Mesenchymal stem cell (in vitro differentiated cells and primary cell): ENCODE measurements at regions not wholly inside any gene's neighbourhood (a gene's known extent, or its start where the extent isn't known, plus 50 kb on each side); places are given as distances from the start of the nearest gene placed in this dataset.

Experiments used
- DNase-seq: peaks from one replicate; pipeline ENCODE4 v3.0.0-alpha.2; 2013
- H2AFZ ChIP-seq: one replicate; pipeline ENCODE4 v1.6.1; 2013; ENCODE audit warnings: low read depth, mild to moderate bottlenecking, control low read depth, inconsistent platforms, low read length, moderate library complexity
- H2AK5ac ChIP-seq: 2 replicates; pipeline ENCODE4 v1.6.1; 2013; ENCODE audit warnings: low read length, moderate library complexity, mild to moderate bottlenecking, inconsistent platforms; ENCODE audit not compliant: severe bottlenecking
- H2BK120ac ChIP-seq: one replicate; pipeline ENCODE4 v1.6.1; 2013; ENCODE audit warnings: low read depth, mild to moderate bottlenecking, inconsistent platforms, low read length, moderate library complexity
- H2BK12ac ChIP-seq, 2 experiments: one replicate each; pipeline ENCODE4 v1.6.1; 2013; ENCODE audit warnings: inconsistent platforms in 2 of 2, low read length in 2 of 2, mild to moderate bottlenecking in 2 of 2, moderate library complexity in 2 of 2, control low read depth in 1 of 2
- H2BK15ac ChIP-seq: one replicate; pipeline ENCODE4 v1.6.1; 2013; ENCODE audit warnings: mild to moderate bottlenecking, low read depth, inconsistent platforms; ENCODE audit not compliant: poor library complexity, severe bottlenecking
- H2BK5ac ChIP-seq: 2 replicates; pipeline ENCODE4 v1.6.1; 2013; ENCODE audit warnings: low read depth, mild to moderate bottlenecking, low read length, control low read depth, inconsistent platforms; ENCODE audit not compliant: poor library complexity, severe bottlenecking
- H3K14ac ChIP-seq, 2 experiments: one replicate each; pipeline ENCODE4 v1.6.1; 2013; ENCODE audit warnings: inconsistent platforms in 2 of 2, low read length in 2 of 2, control low read depth in 1 of 2, mild to moderate bottlenecking in 1 of 2, moderate library complexity in 1 of 2
- H3K18ac ChIP-seq, 2 experiments: one replicate each; pipeline ENCODE4 v1.6.1; 2013; ENCODE audit warnings: inconsistent platforms in 2 of 2, low read length in 2 of 2, control low read depth in 1 of 2, low read depth in 1 of 2, mild to moderate bottlenecking in 1 of 2
- H3K23ac ChIP-seq, 2 experiments: one replicate each; pipeline ENCODE4 v1.6.1; 2013; ENCODE audit warnings: inconsistent platforms in 2 of 2, low read length in 2 of 2, mild to moderate bottlenecking in 2 of 2, moderate library complexity in 2 of 2, control low read depth in 1 of 2
- H3K27ac ChIP-seq: 2 replicates; pipeline ENCODE4 v1.5.1; 2013; ENCODE audit warnings: mild to moderate bottlenecking, moderate library complexity, low read length, control low read depth, inconsistent platforms; ENCODE audit not compliant: poor library complexity, severe bottlenecking
- H3K27me3 ChIP-seq, 2 experiments: 2 replicates each; pipeline versions ENCODE4 v1.6.1 to v1.7.0; 2013; ENCODE audit warnings: low read length in 2 of 2, mild to moderate bottlenecking in 2 of 2, moderate library complexity in 2 of 2, control low read depth in 1 of 2, inconsistent platforms in 1 of 2; ENCODE audit not compliant: control insufficient read depth in 1 of 2, insufficient read depth in 1 of 2
- H3K36me3 ChIP-seq, 2 experiments: 2 replicates each; pipeline versions ENCODE4 v1.6.1 to v1.7.0; 2013; ENCODE audit warnings: low read length in 2 of 2, control low read depth in 1 of 2, inconsistent platforms in 1 of 2, low read depth in 1 of 2, mild to moderate bottlenecking in 1 of 2; ENCODE audit not compliant: insufficient read depth in 2 of 2, control insufficient read depth in 1 of 2
- H3K4ac ChIP-seq, 2 experiments: one replicate each; pipeline ENCODE4 v1.6.1; 2013; ENCODE audit warnings: inconsistent platforms in 2 of 2, low read length in 2 of 2, mild to moderate bottlenecking in 2 of 2, moderate library complexity in 2 of 2, control low read depth in 1 of 2, low read depth in 1 of 2
- H3K4me1 ChIP-seq: 2 replicates; pipeline ENCODE4 v1.6.1; 2013; ENCODE audit warnings: low read depth, low read length, control low read depth; ENCODE audit not compliant: control insufficient read depth, insufficient read depth
- H3K4me2 ChIP-seq: 2 replicates; pipeline ENCODE4 v1.6.1; 2013; ENCODE audit warnings: low read length, mild to moderate bottlenecking, inconsistent platforms; ENCODE audit not compliant: poor library complexity, severe bottlenecking
- H3K4me3 ChIP-seq, 2 experiments: 2 replicates each; pipeline versions ENCODE4 v1.5.1 to v1.7.0; 2013; ENCODE audit warnings: low read length in 2 of 2, mild to moderate bottlenecking in 2 of 2, control low read depth in 1 of 2, low read depth in 1 of 2; ENCODE audit not compliant: insufficient read depth in 1 of 2
- H3K79me1 ChIP-seq: replicated peaks from 2 replicates; pipeline ENCODE4 v1.6.1; 2013; ENCODE audit warnings: mild to moderate bottlenecking, control low read depth, low read length, inconsistent platforms; ENCODE audit not compliant: poor library complexity, severe bottlenecking
- H3K9ac ChIP-seq: 2 replicates; pipeline ENCODE4 v1.7.0; 2013; ENCODE audit warnings: mild to moderate bottlenecking, low read length, moderate library complexity
- H3K9me3 ChIP-seq: 2 replicates; pipeline ENCODE4 v1.7.0; 2013; ENCODE audit warnings: mild to moderate bottlenecking, low read length; ENCODE audit not compliant: control insufficient read depth
- H4K8ac ChIP-seq: one replicate; pipeline ENCODE4 v1.6.1; 2013; ENCODE audit warnings: inconsistent platforms, mild to moderate bottlenecking, low read length, moderate library complexity
- H4K91ac ChIP-seq: one replicate; pipeline ENCODE4 v1.6.1; 2013; ENCODE audit warnings: mild to moderate bottlenecking, low read length, inconsistent platforms
- WGBS: methylation state at CpG from one replicate; pipeline ENCODE4 v1.1.7; 2013; ENCODE audit warnings: mixed read lengths; 5-methylcytosine and 5-hydroxymethylcytosine counted together

DNA sequence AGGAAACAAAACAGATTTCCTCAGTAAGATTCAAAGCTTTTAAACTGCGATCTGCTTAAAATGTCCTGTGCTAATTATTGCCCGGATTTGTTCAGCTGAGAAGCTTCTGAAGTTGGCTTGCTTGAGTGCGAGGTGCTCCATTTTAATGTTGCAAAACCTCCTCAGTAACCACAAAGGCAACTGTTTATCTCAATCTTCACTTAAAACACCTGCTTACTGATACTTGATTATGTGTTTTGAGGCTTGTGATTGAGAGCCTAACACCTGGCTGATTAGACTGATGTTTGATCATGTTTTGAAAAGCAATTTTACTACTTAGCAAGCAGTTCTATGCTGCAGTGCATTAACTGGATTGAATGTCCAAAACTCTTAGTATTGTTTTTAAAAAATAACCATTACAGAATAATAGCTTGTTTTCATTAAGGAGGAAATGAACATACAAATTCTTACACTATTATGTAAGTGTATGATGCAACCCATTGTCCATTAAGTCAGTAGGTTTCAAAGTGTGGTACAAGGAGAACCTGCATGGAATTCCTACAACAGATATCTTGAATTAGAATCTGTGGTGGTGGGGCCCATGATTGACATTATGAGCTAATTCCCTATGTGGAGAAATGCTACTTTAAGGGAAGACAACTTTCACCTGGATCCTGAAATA, 96.9 kb upstream of the FAM180A start:
- H2AFZ ChIP-seq = no peak overlapping the region
- H3K4me3 ChIP-seq = no peak overlapping the region
- no peak overlapping the region for H4K8ac ChIP-seq
- no peak overlapping the region for H2BK120ac ChIP-seq
- H3K4ac ChIP-seq = no peak overlapping the region
- no peaks in the 10 kb centered on the region for H3K27me3 ChIP-seq
- H3K4me1 ChIP-seq = no peaks in the 10 kb centered on the region
- no peak overlapping the region for H2BK5ac ChIP-seq
- no peak overlapping the region for H3K4me2 ChIP-seq
- H2BK15ac ChIP-seq = no peak overlapping the region
- no peak overlapping the region for H2BK12ac ChIP-seq
- no peaks in the 10 kb centered on the region for H3K79me1 ChIP-seq
- DNase-seq = no peak
- H3K36me3 ChIP-seq = no peaks in the 10 kb centered on the region
- H3K18ac ChIP-seq = no peak overlapping the region
- no peak overlapping the region for H3K9ac ChIP-seq
- no peak overlapping the region for H2AK5ac ChIP-seq
- no peak overlapping the region for H3K23ac ChIP-seq
- 95% methylated on average over 2 of the region's 3 CpGs for WGBS
- no peaks in the 10 kb centered on the region for H3K9me3 ChIP-seq
- H4K91ac ChIP-seq = no peak overlapping the region
- H3K14ac ChIP-seq = no peak overlapping the region
- H3K27ac ChIP-seq = no peak overlapping the region

DNA sequence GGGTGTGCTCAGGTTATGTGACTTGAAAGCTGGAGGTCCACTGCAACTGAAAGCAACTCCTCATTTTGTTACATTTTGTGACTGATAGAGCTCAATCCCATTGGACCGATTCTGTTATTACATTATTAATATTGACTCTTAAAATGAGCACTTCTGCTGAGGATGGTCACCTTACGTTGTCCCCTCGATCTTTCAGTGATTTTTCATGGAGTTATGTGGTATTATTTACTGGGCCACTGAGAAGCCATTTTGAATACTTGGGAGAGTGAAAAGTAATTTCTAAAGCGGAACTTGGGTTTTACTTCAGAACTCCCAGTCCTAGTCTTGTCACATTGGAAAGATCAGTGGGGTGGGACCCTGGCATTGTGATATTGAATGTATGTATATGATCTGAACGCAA, 96.3 kb upstream of the FAM180A start:
- no peak overlapping the region for H3K4me2 ChIP-seq
- WGBS = 83% methylated on average over 4 of the region's 5 CpGs
- H2BK5ac ChIP-seq = no peak overlapping the region

DNA sequence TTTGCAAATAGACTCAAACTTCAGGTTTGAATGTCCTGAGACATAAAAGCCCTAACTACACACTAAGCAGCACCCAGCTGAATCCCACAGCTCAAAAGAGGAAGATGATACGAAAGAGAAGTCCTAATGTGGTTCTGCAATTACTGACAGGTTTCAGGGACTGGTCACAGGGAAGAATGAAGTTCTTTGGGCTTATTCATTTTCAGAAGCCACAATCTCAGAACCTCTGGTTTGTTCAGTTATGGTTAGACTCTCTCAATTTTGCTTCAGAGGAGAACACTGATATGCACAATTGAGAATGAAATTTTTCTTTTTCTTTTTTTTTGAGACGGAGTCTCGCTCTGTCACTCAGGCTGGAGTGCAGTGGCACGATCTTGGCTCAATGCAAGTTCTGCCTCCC, 94.6 kb upstream of the FAM180A start:
- H2BK120ac ChIP-seq = no peak overlapping the region
- 96% methylated on average over 4 of the region's 4 CpGs for WGBS

More for the DNA sequence above, 96.3 kb upstream of the FAM180A start:
- H2BK15ac ChIP-seq = no peak overlapping the region
- no peak overlapping the region for H4K8ac ChIP-seq
- no peak overlapping the region for H3K4ac ChIP-seq
- no peak overlapping the region for H3K4me3 ChIP-seq
- no peak overlapping the region for H3K18ac ChIP-seq
- no peak overlapping the region for H3K14ac ChIP-seq
- no peak overlapping the region for H3K27ac ChIP-seq
- H3K9me3 ChIP-seq = no peaks in the 10 kb centered on the region
- no peaks in the 10 kb centered on the region for H3K79me1 ChIP-seq
- DNase-seq = no peak
- no peak overlapping the region for H2AFZ ChIP-seq
- H2BK12ac ChIP-seq = no peak overlapping the region
- H3K36me3 ChIP-seq = no peaks in the 10 kb centered on the region
- no peaks in the 10 kb centered on the region for H3K4me1 ChIP-seq
- H4K91ac ChIP-seq = no peak overlapping the region
- H2BK120ac ChIP-seq = no peak overlapping the region
- no peak overlapping the region for H3K23ac ChIP-seq
- H3K27me3 ChIP-seq = no peaks in the 10 kb centered on the region
- no peak overlapping the region for H2AK5ac ChIP-seq
- H3K9ac ChIP-seq = no peak overlapping the region

DNA sequence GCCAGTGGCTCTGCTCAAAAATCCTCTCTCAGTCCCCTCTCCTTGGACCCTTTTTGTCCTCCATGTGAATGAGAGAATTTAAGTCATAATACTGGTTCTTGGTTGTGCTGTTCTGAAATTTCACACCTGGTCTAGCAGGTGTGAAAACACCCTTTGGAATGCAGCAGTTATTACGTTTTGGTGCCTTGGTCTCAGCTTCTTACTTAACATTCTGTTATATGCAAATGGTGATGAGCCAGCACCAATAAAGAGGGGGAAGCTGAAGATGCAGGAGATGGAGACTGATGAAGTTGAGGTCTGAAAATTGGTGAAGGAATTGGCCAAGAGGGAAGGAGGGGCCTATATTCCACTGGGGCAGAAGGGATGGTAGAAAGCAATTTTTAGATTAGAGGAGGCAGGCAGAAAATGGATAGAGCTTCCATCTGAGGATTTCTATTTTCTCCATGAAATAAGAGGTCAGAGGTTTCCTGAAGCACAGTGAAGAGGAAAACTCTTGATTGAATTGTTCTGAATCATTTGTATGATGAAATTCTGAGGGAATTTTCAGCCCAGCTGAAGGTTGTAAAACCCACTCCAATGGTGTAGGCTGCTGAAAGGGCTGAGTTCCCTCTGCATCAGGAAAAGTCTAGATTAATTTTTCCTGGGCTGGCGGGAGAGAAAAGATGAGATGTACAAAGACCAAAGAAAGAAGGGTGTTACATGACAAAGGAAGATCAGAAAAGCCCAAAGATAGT, 94.0 kb upstream of the FAM180A start:
- Histone ChIP-seq H2BK120ac (no peak overlapping the region), H3K36me3 (no peaks in the 10 kb centered on the region), H3K23ac (no peak overlapping the region), H3K79me1 (no peaks in the 10 kb centered on the region), H2BK5ac (no peak overlapping the region), H3K27me3 (no peaks in the 10 kb centered on the region), H2BK15ac (no peak overlapping the region), H3K4me2 (no peak overlapping the region), H3K27ac (no peak overlapping the region), H2AK5ac (no peak overlapping the region), H3K14ac (no peak overlapping the region), H4K91ac (no peak overlapping the region), H3K4ac (no peak overlapping the region), H3K9ac (peak overlapping the region; percentile 4), H2BK12ac (no peak overlapping the region), H4K8ac (no peak overlapping the region), H3K4me3 (no peak overlapping the region), H2AFZ (no peak overlapping the region), H3K18ac (no peak overlapping the region), H3K4me1 (no peaks in the 10 kb centered on the region), H3K9me3 (no peaks in the 10 kb centered on the region)
- DNase-seq = peak; percentile 17
- 72% methylated on average over 2 of the region's 2 CpGs for WGBS

More for the DNA sequence above, 94.6 kb upstream of the FAM180A start:
- H2BK5ac ChIP-seq = no peak overlapping the region
- no peak overlapping the region for H3K27ac ChIP-seq
- H3K4me1 ChIP-seq = no peaks in the 10 kb centered on the region
- H2BK15ac ChIP-seq = no peak overlapping the region
- no peak overlapping the region for H2AFZ ChIP-seq
- H3K4me3 ChIP-seq = no peak overlapping the region
- no peaks in the 10 kb centered on the region for H3K27me3 ChIP-seq
- H3K18ac ChIP-seq = no peak overlapping the region
- H3K4me2 ChIP-seq = no peak overlapping the region
- H4K8ac ChIP-seq = no peak overlapping the region
- H3K79me1 ChIP-seq = no peaks in the 10 kb centered on the region
- DNase-seq = no peak
- no peak overlapping the region for H3K4ac ChIP-seq
- H3K36me3 ChIP-seq = no peaks in the 10 kb centered on the region
- H2AK5ac ChIP-seq = no peak overlapping the region
- H3K9me3 ChIP-seq = no peaks in the 10 kb centered on the region
- peak overlapping the region; percentile 4 for H3K9ac ChIP-seq
- no peak overlapping the region for H3K23ac ChIP-seq
- no peak overlapping the region for H2BK12ac ChIP-seq
- H3K14ac ChIP-seq = no peak overlapping the region
- no peak overlapping the region for H4K91ac ChIP-seq
